ENCODE measurements at regions not wholly inside any gene's neighbourhood (a gene's known extent, or its start where the extent isn't known, plus 50 kb on each side); places are given as distances from the start of the nearest gene placed in this dataset.
"Not testable (repeated sequence)": the region's sequence is repeated elsewhere in the genome, so short reads cannot be mapped to it uniquely, and the experiment has no call there.

DNA sequence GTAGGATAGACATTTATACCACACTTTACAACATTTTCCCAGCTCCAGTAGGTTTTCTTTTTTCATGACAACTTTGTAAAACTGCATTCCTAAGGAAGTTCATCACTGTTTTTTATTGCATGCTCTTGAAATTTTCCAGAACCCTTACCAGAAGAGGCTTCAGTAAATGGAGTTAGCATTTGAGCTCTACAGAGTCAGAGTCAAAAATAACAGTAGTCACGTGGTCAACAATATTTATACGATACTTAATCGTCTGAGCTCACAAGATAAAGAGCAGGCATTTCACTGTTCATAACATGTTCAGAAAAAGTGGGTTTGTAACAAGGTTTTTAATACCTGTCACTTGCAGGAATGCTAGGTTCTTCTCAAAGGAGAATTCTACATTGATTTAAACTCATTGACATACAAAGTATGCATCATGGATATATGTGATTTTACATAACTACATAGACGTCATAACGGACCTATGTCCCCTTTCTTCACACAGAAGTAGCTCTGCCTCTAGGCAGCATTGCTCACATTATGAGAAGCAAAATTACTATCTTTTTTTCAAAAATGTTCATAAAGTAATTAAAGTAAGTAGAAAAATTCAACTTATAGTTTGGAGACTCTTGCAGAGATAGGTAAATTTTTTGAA, 187.0 kb upstream of the COL3A1 start:
- H3K9ac ChIP-seq = no peak overlapping the region
- no peak overlapping the region for H3K4me3 ChIP-seq (IDR thresholded peaks at IDR 0.05; ENCODE audit: insufficient read depth, low read depth, low read length)
- no peaks in the 10 kb centered on the region for H3K27me3 ChIP-seq (ENCODE audit: insufficient read depth, low read depth)
- no peaks in the 10 kb centered on the region for H3K36me3 ChIP-seq (ENCODE audit: insufficient read depth)
- H3K4me2 ChIP-seq = no peak overlapping the region
- H2AFZ ChIP-seq (ENCODE audit: low read depth) = no peak overlapping the region
- H3K4me1 ChIP-seq (ENCODE audit: low read depth, poor library complexity, severe bottlenecking) = no peaks in the 10 kb centered on the region
- H3K27ac ChIP-seq = no peak overlapping the region
- no peaks in the 10 kb centered on the region for H4K20me1 ChIP-seq (ENCODE audit: insufficient read depth)
- TF ChIP-seq, protein P1, sequence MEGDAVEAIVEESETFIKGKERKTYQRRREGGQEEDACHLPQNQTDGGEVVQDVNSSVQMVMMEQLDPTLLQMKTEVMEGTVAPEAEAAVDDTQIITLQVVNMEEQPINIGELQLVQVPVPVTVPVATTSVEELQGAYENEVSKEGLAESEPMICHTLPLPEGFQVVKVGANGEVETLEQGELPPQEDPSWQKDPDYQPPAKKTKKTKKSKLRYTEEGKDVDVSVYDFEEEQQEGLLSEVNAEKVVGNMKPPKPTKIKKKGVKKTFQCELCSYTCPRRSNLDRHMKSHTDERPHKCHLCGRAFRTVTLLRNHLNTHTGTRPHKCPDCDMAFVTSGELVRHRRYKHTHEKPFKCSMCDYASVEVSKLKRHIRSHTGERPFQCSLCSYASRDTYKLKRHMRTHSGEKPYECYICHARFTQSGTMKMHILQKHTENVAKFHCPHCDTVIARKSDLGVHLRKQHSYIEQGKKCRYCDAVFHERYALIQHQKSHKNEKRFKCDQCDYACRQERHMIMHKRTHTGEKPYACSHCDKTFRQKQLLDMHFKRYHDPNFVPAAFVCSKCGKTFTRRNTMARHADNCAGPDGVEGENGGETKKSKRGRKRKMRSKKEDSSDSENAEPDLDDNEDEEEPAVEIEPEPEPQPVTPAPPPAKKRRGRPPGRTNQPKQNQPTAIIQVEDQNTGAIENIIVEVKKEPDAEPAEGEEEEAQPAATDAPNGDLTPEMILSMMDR (conservative IDR thresholded peaks at IDR 0.05; ENCODE audit: low read depth, low read length) = no peak
- H3K79me2 ChIP-seq (ENCODE audit: insufficient read depth, low read depth) = no peaks in the 10 kb centered on the region

DNA sequence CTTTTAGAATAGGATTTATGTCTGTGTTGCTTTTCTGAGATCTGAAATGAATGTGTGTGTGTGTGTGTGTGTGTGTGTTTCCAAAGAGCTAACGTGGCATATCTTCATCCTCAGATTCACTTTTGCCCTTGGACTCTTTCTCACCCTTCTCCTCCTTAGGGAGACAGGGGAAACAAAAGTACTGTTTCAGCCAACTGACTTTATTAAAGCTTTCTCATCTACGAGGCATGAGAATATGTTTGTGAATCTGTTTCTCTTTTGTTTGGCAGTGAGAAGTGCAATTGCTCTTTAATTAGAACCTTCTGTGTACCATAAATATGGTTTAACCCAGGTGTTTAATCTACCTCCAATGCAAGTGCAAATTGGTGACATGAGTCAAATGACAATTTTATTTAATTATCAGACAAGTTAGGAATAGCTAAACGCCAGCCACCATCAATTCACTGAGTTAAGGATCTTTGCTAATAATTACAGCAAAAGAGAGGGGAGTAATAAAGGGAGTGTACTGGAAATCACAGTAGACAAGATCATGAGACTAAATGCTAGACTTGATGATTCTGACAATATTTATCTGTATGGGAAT, 186.4 kb upstream of the COL3A1 start:
- TF ChIP-seq, protein P1 (conservative IDR thresholded peaks at IDR 0.05; ENCODE audit: low read depth, low read length) = no peak
- Histone ChIP-seq H4K20me1 (ENCODE audit: insufficient read depth) (no peaks in the 10 kb centered on the region), H3K4me3 (IDR thresholded peaks at IDR 0.05; ENCODE audit: insufficient read depth, low read depth, low read length) (no peak overlapping the region), H3K9ac (no peak overlapping the region), H3K36me3 (ENCODE audit: insufficient read depth) (no peaks in the 10 kb centered on the region), H2AFZ (ENCODE audit: low read depth) (no peak overlapping the region), H3K27ac (no peak overlapping the region), H3K79me2 (ENCODE audit: insufficient read depth, low read depth) (no peaks in the 10 kb centered on the region), H3K27me3 (ENCODE audit: insufficient read depth, low read depth) (no peaks in the 10 kb centered on the region), H3K4me2 (no peak overlapping the region), H3K4me1 (ENCODE audit: low read depth, poor library complexity, severe bottlenecking) (no peaks in the 10 kb centered on the region)

DNA sequence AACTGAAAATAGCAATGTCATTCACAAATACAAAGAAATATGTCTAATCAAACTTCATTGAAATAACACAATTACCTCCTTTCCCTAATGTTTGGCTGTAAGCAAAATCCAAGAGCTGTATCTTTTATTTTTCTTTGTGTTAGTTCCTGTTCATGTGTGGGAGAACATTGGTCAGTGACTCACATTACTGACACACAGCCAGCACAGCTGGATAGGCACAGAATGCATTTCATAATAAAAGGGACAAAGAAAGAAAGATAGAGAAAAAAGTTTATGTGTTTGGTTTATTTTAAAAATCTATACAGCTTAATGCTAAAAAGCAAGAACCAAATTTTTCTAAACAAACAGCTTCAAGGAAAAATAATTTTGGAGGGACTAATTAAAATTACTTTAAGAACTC, 185.6 kb upstream of the COL3A1 start:
- TF ChIP-seq, protein P1 (conservative IDR thresholded peaks at IDR 0.05; ENCODE audit: low read depth, low read length) = no peak
- H3K27ac ChIP-seq = no peak overlapping the region
- no peaks in the 10 kb centered on the region for H4K20me1 ChIP-seq (ENCODE audit: insufficient read depth)
- H3K9ac ChIP-seq = no peak overlapping the region
- H3K4me3 ChIP-seq (IDR thresholded peaks at IDR 0.05; ENCODE audit: insufficient read depth, low read depth, low read length) = no peak overlapping the region
- H3K79me2 ChIP-seq (ENCODE audit: insufficient read depth, low read depth) = no peaks in the 10 kb centered on the region
- no peak overlapping the region for H2AFZ ChIP-seq (ENCODE audit: low read depth)
- no peak overlapping the region for H3K4me2 ChIP-seq
- H3K4me1 ChIP-seq (ENCODE audit: low read depth, poor library complexity, severe bottlenecking) = no peaks in the 10 kb centered on the region
- no peaks in the 10 kb centered on the region for H3K36me3 ChIP-seq (ENCODE audit: insufficient read depth)
- no peaks in the 10 kb centered on the region for H3K27me3 ChIP-seq (ENCODE audit: insufficient read depth, low read depth)

DNA sequence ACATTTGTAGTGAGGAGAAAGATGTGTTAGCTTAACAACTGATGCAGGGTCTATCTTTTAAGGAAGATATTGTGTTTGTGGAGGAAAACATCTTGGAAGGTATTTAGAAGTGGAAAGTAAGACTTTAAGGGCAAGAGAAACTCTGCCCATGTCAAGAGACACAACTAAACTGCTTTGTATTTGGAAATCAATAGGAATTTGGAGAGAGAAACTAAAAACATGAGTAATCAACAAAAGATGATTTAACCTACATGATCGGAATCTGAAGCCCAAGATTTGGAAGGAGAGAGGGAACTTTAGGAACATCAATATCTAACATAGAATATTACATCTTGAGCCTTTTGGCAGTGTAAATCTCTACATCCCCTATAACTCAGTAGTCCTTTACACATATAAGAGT, 184.2 kb upstream of the COL3A1 start:
- Histone ChIP-seq H3K4me3 (IDR thresholded peaks at IDR 0.05; ENCODE audit: insufficient read depth, low read depth, low read length) (no peak overlapping the region), H3K4me2 (no peak overlapping the region), H3K27me3 (ENCODE audit: insufficient read depth, low read depth) (no peaks in the 10 kb centered on the region), H3K36me3 (ENCODE audit: insufficient read depth) (no peaks in the 10 kb centered on the region), H2AFZ (ENCODE audit: low read depth) (no peak overlapping the region), H3K9ac (no peak overlapping the region), H3K27ac (no peak overlapping the region), H3K79me2 (ENCODE audit: insufficient read depth, low read depth) (no peaks in the 10 kb centered on the region), H3K4me1 (ENCODE audit: low read depth, poor library complexity, severe bottlenecking) (no peaks in the 10 kb centered on the region), H4K20me1 (ENCODE audit: insufficient read depth) (no peaks in the 10 kb centered on the region)
- TF ChIP-seq, protein P1 (conservative IDR thresholded peaks at IDR 0.05; ENCODE audit: low read depth, low read length) = no peak

DNA sequence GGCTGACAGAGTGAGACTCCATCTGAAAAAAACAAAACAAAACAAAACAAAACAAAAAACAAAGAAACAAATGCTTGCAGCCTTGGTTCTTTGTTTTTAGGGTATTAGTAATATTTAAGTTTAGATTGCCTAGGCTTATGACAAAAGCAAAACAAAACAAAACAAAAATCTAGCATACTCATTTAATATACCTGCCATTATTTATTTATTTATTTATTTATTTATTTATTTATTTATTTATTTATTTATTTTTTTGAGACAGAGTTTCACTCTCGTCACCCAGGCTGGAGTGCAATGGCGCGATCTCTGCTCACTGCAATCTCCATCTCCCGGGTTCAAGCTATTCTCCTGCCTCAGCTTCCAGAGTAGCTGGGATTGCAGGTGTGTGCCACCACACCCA, 179.7 kb upstream of the COL3A1 start:
- not testable (repeated sequence) for H3K4me2 ChIP-seq; H3K79me2 ChIP-seq (ENCODE audit: insufficient read depth, low read depth); H3K36me3 ChIP-seq (ENCODE audit: insufficient read depth); H3K9ac ChIP-seq; H3K4me1 ChIP-seq (ENCODE audit: low read depth, poor library complexity, severe bottlenecking); H3K27me3 ChIP-seq (ENCODE audit: insufficient read depth, low read depth); H2AFZ ChIP-seq (ENCODE audit: low read depth); H3K27ac ChIP-seq; H4K20me1 ChIP-seq (ENCODE audit: insufficient read depth); H3K4me3 ChIP-seq (IDR thresholded peaks at IDR 0.05; ENCODE audit: insufficient read depth, low read depth, low read length)

Measured in KMS-11 (cell line).